Progenitor cell of endocrine pancreas (in vitro differentiated cells): ENCODE measurements at regions not wholly inside any gene's neighbourhood (a gene's known extent, or its start where the extent isn't known, plus 50 kb on each side); places are given as distances from the start of the nearest gene placed in this dataset.
"Not testable (repeated sequence)": the region's sequence is repeated elsewhere in the genome, so short reads cannot be mapped to it uniquely, and the experiment has no call there.

Experiments used
- DNase-seq: peaks from one replicate; pipeline ENCODE4 v3.0.0; 2021; ENCODE audit warnings: low spot score; ENCODE audit not compliant: unreplicated experiment
- H3K27ac Mint-ChIP-seq: 2 replicates; pipeline ENCODE4 v1.8.0; 2021; ENCODE audit warnings: mild to moderate bottlenecking, moderate library complexity, mixed read lengths
- H3K27me3 Mint-ChIP-seq: 2 replicates; pipeline ENCODE4 v1.8.0; 2021; ENCODE audit warnings: mixed read lengths
- H3K36me3 Mint-ChIP-seq: 2 replicates; pipeline ENCODE4 v1.8.0; 2022; ENCODE audit warnings: mixed read lengths; ENCODE audit not compliant: insufficient read depth
- H3K4me1 Mint-ChIP-seq: 2 replicates; pipeline ENCODE4 v1.8.0; 2021; ENCODE audit warnings: low read depth, mixed read lengths
- H3K4me3 Mint-ChIP-seq: 2 replicates; pipeline ENCODE4 v1.8.0; 2021; ENCODE audit warnings: low read depth, mild to moderate bottlenecking, moderate library complexity, mixed read lengths
- H3K9me3 Mint-ChIP-seq: 2 replicates; pipeline ENCODE4 v1.8.0; 2021; ENCODE audit warnings: low read depth, mixed read lengths
- CTCF ChIP-seq: fragments of 200-600 bp; sonication (generic); IDR thresholded peaks from one replicate; pipeline ENCODE4 v1.5.0; 2021; ENCODE audit warnings: antibody characterized with exemption, mild to moderate bottlenecking; ENCODE audit not compliant: unreplicated experiment

DNA sequence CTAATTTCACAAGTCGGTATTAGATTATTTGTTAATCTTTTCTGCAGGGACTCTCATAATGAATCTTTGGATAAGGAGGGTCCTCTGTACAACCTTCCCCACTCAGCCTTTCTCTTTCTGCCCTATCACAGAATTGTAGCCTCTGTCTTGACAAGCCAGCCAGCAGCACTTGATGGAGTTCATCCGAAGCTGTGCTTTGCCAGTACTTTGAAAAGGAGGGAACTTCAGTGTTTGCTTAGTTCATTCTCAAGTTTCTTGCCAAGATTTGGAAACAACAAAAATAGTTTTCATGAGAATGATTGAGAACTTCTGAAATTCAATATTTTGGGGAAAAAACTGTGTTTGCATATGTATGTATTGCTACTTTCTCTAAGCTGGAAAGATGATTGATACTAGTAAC lies 69.3 kb upstream of the HMGB1 start:
- DNase-seq: no peak
- H3K4me3 Mint-ChIP-seq: no peak overlapping the region
- no peak overlapping the region for H3K27ac Mint-ChIP-seq
- H3K9me3 Mint-ChIP-seq: no peaks in the 10 kb centered on the region
- no peaks in the 10 kb centered on the region for H3K36me3 Mint-ChIP-seq
- H3K4me1 Mint-ChIP-seq: peaks cover 2% of the 10 kb centered on the region
- TF ChIP-seq CTCF: no peak
- H3K27me3 Mint-ChIP-seq: no peaks in the 10 kb centered on the region

DNA sequence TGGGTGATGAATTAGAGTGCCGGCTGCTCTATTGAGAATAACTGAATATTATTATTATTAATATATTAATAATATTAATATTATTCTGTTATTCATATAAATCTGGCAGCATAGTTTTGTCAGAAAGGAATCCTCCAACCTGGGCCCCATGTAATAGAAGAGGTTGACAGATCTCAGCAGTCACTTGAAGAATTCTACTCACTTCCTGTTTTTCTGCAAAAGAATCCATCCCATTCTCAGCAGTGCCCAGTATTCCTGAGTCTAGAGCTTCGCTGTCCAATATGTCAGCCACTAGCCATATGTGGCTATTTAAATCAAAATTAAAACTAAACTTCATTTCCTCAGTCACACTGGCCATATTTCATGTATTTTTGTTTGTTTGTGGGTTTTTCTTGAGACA lies 72.4 kb upstream of the USPL1 start:
- H3K4me3 Mint-ChIP-seq: no peak overlapping the region
- H3K36me3 Mint-ChIP-seq: no peaks in the 10 kb centered on the region
- TF ChIP-seq CTCF: no peak
- H3K27ac Mint-ChIP-seq: no peak overlapping the region
- H3K4me1 Mint-ChIP-seq: no peaks in the 10 kb centered on the region
- H3K9me3 Mint-ChIP-seq: no peaks in the 10 kb centered on the region
- no peak for DNase-seq
- no peaks in the 10 kb centered on the region for H3K27me3 Mint-ChIP-seq

DNA sequence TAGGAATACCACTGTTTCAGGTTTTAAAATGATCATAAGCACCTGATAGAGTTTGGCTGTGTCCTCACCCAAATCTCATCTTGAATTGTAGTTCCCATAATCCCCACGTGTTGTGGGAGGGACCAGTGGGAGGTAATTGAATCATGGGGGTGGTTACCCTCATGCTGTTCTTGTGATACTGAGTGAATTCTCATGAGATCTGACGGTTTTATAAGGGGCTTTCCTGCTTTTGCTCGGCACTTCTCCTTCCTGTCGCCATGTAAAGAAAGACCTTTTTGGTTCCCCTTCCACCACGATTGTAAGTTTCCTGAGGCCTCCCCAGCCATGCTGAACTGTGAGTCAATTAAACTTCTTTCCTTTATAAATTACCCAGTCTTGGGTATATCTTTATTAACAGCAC lies 69.7 kb upstream of the USPL1 start:
- H3K4me3 Mint-ChIP-seq, H3K4me1 Mint-ChIP-seq, H3K27ac Mint-ChIP-seq, DNase-seq, H3K36me3 Mint-ChIP-seq, H3K27me3 Mint-ChIP-seq, H3K9me3 Mint-ChIP-seq: not testable (repeated sequence)

DNA sequence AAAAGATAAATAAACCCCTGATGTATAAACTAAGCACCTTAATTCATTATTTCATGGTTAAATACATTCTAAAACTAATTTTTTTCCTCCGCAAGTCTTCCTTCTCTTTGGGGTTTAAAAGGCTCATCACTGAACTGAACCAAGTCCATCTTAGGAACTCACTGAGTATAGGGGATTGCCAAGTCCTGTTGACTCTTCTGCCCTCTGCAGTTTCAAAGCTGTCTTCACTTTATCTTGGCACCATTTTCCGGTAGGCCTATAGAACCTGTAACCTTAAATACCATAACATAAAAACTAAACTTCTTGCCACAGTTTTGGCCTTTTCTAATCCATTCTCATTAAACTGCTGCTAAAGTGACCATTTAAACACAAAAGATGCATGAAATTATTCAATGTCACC lies 66.5 kb upstream of the USPL1 start:
- Mint-ChIP-seq H3K4me3 (no peak overlapping the region), H3K27me3 (no peaks in the 10 kb centered on the region), H3K36me3 (no peaks in the 10 kb centered on the region), H3K27ac (no peak overlapping the region), H3K9me3 (no peaks in the 10 kb centered on the region), H3K4me1 (no peaks in the 10 kb centered on the region)
- no peak for DNase-seq
- peak; percentile 22 for TF ChIP-seq CTCF

DNA sequence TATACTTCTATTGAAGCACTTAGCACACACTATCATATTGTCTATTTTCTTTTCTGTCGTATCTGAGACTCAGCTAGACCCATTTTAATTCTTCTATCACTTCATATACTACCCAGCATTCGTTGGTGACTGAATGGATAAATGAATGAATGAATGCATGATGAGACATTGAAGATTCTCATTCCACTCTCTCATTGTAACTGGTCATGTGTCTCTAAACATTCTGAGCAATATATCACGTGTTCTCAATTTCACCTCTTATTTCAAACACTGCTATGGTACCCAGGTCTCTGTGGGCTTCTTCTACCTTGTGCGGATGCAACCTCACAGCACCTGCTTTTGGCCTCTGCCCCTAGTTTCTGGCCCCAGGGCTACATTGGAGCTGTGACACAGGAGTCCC lies 65.2 kb upstream of the USPL1 start:
- no peaks in the 10 kb centered on the region for H3K36me3 Mint-ChIP-seq
- no peaks in the 10 kb centered on the region for H3K27me3 Mint-ChIP-seq
- no peak overlapping the region for H3K27ac Mint-ChIP-seq
- no peaks in the 10 kb centered on the region for H3K4me1 Mint-ChIP-seq
- DNase-seq: no peak
- no peak for TF ChIP-seq CTCF
- no peaks in the 10 kb centered on the region for H3K9me3 Mint-ChIP-seq
- H3K4me3 Mint-ChIP-seq: no peak overlapping the region

DNA sequence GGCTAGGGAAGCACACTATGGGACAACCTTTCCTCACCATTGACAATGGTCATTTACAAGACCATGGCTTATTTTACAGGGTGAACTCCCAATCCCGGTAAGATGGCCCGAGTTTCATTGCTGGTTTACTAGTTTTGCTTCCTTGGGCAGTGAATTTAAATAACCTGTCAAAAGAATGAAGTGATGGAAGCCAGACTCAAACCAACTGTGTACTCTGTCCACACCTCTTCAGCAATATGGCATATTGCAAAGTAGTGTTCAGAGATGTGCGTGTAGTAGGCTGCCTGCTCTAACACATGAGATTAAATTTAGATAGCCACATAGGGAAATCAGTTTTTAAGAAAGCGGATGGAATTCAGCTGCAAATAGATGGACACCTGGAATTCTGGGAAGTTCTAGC lies 58.4 kb upstream of the USPL1 start:
- H3K9me3 Mint-ChIP-seq: no peaks in the 10 kb centered on the region
- H3K4me3 Mint-ChIP-seq: no peak overlapping the region
- no peak for TF ChIP-seq CTCF
- no peaks in the 10 kb centered on the region for H3K36me3 Mint-ChIP-seq
- no peak for DNase-seq
- no peaks in the 10 kb centered on the region for H3K4me1 Mint-ChIP-seq
- no peak overlapping the region for H3K27ac Mint-ChIP-seq
- no peaks in the 10 kb centered on the region for H3K27me3 Mint-ChIP-seq
